ENCODE measurements at regions not wholly inside any gene's neighbourhood (a gene's known extent, or its start where the extent isn't known, plus 50 kb on each side); places are given as distances from the start of the nearest gene placed in this dataset.
"Not testable (repeated sequence)": the region's sequence is repeated elsewhere in the genome, so short reads cannot be mapped to it uniquely, and the experiment has no call there.

DNA sequence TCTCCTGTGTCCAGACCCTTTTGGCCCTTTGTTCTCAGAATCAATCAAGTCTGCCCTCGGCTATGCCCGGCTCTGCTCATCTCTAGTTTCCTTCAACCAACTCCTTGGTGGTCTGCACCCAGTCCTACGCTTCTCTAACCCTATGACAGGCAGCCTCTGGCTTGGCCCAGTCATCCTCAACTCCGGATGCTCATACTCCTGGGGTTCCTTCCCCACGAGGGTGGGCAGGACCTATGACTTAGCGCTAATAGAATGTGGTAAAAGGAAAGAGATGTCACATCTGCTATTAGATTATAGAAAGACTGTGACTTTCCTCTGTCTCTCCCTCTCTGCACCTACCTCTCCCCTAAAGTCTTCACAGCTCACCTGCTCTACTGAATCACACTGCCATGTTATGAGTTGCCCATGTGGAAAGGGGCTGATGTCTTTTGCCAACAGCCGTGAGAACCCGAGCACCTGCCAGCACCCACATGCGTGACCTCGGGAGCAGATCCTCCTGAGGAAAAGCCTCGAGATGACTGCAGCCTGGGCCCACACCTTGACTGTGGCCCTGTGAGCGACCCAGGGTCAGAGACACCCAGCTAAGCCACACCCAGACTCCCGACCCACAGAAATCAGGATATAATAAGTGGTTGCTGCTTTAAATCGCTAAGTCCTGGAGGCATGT is 334.9 kb downstream of the GADD45G start:
- DNase-seq: no peak

DNA sequence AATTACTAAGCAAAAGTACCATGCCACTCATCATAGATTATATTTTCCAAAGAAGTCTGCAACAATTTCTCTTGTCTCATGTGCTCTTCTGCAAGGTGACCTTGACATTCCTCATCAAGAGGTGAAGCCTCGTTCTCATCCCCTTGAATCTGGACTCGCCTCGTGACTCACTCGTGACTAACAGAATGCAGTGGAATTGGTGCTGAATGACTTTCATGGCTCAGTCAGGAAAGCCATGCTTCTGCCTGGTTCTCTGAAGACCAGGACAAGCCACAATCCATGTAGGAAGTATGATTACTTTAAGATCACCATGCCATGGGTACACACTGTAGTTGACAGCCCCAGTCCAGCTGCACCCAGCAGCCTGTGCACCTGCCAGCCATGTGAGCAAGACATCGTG is 335.8 kb downstream of the GADD45G start:
- DNase-seq: no peak

DNA sequence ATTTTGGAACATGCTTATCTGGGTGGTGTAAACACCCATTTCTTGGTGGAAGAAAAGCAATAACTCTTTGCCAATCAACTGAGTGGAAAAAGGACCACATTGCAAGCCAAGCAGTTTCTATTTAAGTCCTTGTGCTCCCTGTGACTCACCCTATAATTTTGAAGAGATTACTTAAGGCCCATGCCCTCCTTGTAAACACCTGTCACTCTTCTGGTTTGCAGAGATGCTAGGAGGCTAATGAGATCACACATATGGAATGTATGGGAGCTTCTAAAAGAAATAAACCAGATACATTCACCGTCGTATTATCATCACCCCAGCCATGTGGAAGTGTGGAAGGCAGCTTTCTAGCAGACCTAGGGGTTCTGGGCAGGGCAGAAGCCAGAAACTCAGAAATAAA is 337.1 kb downstream of the GADD45G start:
- DNase-seq: peak; percentile 70

DNA sequence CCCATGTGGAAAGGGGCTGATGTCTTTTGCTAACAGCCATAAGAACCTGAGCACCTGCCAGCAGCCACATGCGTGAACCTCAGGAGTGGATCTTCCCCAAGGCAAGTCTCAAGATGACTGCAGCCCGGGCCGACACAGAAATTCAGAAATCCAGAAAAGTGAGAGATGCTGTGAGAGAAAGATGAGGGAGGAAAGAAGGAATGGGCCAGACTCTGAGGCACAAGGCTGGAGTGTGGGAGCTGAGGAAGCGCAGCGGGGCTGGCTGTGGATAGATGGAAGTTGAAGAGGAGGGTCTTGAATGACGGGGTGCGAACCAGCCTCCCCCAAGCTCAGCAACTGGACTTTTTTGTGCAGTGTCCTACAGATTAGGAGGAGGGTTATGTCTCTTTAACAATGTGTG is 337.8 kb downstream of the GADD45G start:
- DNase-seq: no peak

GRCh38 chr9:89943309-89943708 is 338.5 kb downstream of the GADD45G start:
- no peak for DNase-seq

GRCh38 chr9:89943728-89944127 is 338.9 kb downstream of the GADD45G start:
- DNase-seq: no peak

DNA sequence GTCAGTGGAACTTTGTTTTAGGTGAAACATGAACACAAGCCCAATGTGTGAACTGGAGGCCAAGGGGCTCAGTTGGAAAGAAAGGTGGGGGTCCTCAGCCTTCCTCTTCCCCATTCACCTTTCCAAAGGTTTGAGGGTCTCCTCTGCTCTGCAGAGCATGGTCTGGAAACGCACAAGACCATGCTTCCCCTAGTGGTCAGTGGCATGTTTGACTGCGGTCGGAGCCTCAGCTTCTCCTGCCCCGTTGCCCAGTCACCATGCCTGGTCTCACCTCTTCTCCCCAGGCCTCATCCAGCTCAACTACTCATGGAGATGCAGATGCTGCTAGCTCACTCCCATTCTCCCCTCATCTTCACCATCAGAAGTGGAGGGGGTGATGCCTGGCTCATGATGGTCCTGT is 340.3 kb downstream of the GADD45G start:
- DNase-seq: no peak

- DNase-seq: peak; percentile 45
These were observed 341.9 kb downstream of the GADD45G start for GRCh38 chr9:89946741-89947140.

DNA sequence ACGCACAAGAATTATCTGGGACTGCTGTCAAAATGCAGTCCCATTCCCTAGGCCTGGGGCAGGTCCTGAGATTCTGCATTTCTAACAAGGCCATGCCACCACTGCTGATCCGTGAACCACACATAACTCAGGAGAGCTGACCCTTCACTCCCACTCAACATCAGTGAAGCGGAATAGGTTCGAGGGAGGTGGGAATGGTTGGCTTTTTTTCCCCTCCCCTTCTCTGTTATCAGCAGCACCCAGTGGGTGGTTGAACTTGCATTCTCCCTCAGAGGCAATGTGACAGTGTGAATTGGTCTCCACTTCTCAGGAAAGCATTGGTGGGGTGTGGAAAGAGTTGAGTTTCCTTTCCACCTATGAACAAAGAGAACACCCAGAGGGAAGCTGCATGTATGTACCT is 344.3 kb downstream of the GADD45G start:
- no peak for DNase-seq

GRCh38 chr9:89951675-89952074 is 346.9 kb downstream of the GADD45G start:
- no peak for DNase-seq

DNA sequence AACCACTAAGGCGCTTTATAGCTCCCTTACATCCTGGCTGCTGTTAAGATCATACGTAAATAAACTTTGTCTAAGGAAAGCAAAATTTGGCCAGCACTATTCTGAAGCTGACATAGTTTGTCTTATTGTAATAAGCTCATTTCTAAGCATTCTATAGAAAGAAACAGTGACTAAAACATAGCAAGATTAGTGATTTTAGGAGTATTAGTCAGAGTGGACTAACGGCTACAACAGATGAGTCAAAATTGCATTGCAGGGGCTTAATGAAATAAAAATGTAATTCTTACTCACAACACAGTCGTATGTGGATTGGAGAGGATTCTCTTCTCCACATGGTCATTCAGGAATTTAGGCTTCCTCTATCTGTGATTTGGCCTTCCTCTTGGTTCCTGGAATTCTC is 347.6 kb downstream of the GADD45G start:
- DNase-seq: no peak

- not testable (repeated sequence) for DNase-seq
These were observed 348.5 kb downstream of the GADD45G start for GRCh38 chr9:89953263-89953662.

GRCh38 chr9:89953824-89954615 is 349.2 kb downstream of the GADD45G start:
- DNase-seq: peak; percentile 90

DNA sequence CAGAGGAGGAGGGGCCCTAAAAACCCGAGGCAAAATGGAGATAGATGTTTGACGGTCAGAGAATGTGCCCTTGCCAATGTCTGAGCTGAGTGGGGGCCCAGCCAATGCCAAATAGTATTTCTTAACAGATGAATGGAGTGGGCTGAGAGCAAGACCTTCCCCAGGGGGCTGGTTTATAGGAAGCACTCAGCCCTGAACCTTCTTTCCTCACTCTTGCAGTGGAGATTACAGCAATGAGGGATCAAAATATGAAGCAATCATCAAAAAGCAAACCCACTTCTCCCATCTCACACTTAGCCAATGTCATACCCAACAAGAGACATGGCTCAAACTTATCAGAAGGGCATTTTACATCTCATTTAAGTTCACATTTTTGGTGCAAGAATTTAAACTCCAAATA is 350.3 kb downstream of the GADD45G start:
- no peak for DNase-seq

DNA sequence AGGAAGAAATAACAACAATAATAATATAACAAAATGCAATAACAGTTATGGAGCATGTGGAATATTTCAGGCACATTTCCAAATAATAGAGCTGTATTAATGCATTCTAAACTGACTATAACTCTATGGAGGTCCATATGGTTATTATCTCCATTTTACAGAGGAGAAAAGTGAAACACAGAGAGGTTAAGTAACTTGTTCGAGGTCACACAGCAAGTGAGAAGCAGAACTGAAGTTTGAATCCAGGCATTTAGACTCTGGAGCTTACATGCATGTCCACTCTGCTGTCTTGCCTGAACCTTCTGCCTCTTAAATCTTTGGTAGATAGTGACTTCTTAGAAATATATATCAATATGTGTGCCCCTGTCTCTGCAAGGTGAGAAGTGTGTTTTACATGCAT is 350.8 kb downstream of the GADD45G start:
- DNase-seq: no peak

- no peak for DNase-seq
These were observed 351.5 kb downstream of the GADD45G start for GRCh38 chr9:89956331-89956730.

GRCh38 chr9:89956907-89957306 is 352.1 kb downstream of the GADD45G start:
- no peak for DNase-seq

DNA sequence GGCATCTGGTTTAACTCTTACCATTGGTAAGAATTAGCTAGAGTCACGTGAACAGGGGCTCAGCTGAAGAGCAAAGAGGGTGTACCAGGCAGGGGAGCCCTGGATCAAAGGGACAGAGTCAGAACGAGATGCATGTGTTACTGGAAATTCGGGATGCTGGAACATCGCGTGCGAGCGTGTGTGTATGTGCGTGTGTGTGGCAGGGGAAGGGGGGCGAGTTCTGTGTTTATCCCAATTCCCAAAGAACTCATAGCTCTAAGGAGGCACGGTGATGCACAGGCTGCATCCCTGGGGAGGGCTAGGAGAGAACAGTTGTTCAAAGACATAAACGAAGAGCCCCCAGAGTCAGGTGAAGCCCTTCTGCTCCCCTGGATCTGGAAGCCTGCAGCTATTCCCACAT is 353.3 kb downstream of the GADD45G start:
- DNase-seq: no peak

DNA sequence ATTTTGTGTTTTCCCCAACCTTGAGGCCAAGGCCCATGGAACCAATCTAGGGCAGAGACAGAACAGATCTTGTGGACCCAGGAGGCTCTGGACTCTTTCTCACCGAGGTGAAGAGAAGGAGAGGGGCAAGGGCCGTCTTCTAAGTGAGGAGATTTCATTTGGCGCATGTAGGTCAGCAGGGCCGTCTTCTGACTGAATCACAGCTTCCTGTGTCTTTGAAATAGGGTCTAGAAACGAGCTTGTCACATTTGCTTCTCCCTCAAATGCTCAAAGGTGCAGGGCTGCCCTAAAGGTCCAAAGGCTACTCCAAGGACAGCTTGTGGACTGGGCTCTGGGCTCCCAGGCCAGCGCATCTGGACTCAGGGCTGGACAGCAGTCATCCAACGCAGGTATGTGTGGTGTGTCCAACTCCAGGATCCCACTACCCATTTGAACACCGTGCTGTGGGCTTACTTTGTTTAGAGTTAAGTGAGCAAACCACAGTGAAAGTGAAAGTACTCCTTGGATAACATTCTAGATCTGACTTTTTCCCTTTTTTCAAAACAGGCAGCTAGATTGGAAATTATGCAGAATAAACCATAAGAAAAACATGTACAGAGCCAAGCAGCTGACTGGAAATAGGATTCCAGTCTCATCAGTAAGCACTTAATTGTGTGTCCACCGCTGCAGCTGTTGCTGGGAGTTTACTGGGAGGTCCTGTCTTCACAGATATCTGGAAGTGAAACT is 357.0 kb downstream of the GADD45G start:
- DNase-seq: peak; percentile 91

DNA sequence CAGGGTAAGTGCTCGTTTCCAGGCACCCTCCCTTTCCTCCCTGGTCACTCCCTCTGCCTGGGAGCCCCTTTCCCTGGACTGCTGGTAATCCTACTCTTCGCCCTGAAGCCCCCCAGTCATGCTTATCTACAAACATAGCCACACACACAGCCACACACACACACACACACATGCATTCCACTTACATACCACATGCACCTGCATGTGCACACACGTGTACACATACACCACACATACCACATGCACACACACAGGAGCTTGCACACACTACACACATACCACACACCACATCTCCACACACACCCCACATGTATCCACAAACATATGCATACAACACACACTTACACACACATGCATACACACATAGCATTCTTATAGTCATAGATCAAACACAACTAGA is 358.5 kb downstream of the GADD45G start:
- DNase-seq: no peak

GRCh38 chr9:89967527-89967926 is 362.7 kb downstream of the GADD45G start:
- DNase-seq: no peak

- DNase-seq: no peak
These were observed 364.4 kb downstream of the GADD45G start for GRCh38 chr9:89969156-89969675.
